H1 (cell line): ENCODE measurements at regions not wholly inside any gene's neighbourhood (a gene's known extent, or its start where the extent isn't known, plus 50 kb on each side); places are given as distances from the start of the nearest gene placed in this dataset.

ENCODE experiments used
- CTCF ChIA-PET: fragments of 300-600 bp; sonication (Branson Sonifier 250); formaldehyde crosslinking; loops from one replicate; lab custom pipeline; 2021; ENCODE audit not compliant: partially characterized antibody; lab: Charles Lee
- POLR2A ChIA-PET: fragments of 300-600 bp; sonication (Branson Sonifier 250); formaldehyde crosslinking; loops from one replicate; lab custom pipeline; 2021; ENCODE audit warnings: inconsistent platforms; ENCODE audit not compliant: partially characterized antibody; lab: Charles Lee
- DNase-seq, 2 experiments: peaks; one replicate each; pipeline versions ENCODE4 v3.0.0 to v3.0.0-alpha.2; 2010 to 2022; ENCODE audit warnings: low spot score in 2 of 2, low read depth in 1 of 2, mixed read lengths in 1 of 2
- FAIRE-seq: peaks from 2 replicates; lab custom pipeline; 2011; peaks lifted over from hg19 to GRCh38; lab: Jason Lieb, UNC
- H2AFZ ChIP-seq: 2 replicates; pipeline ENCODE4 v1.8.1; 2012; ENCODE audit warnings: low read length, inconsistent platforms
- H2AK5ac ChIP-seq: 2 replicates; pipeline ENCODE4 v1.6.1; 2013; ENCODE audit warnings: low read depth, low read length
- H2BK120ac ChIP-seq: replicated peaks from 2 replicates; pipeline ENCODE3; 2013; ENCODE audit warnings: low read depth, low read length, inconsistent platforms
- H2BK12ac ChIP-seq: 2 replicates; pipeline ENCODE4 v1.6.1; 2013; ENCODE audit warnings: low read depth, low read length
- H2BK15ac ChIP-seq: 2 replicates; pipeline ENCODE4 v1.6.1; 2013; ENCODE audit warnings: low read length
- H2BK20ac ChIP-seq: 2 replicates; pipeline ENCODE4 v1.6.1; 2013; ENCODE audit warnings: low read length
- H2BK5ac ChIP-seq: 2 replicates; pipeline ENCODE4 v1.6.1; 2013; ENCODE audit warnings: low read depth, low read length
- H3K14ac ChIP-seq: 2 replicates; pipeline ENCODE4 v1.6.1; 2013; ENCODE audit warnings: inconsistent platforms; ENCODE audit not compliant: insufficient read length
- H3K18ac ChIP-seq: 2 replicates; pipeline ENCODE4 v1.6.1; 2013; ENCODE audit warnings: low read length; ENCODE audit errors: extremely low read depth
- H3K23ac ChIP-seq: 2 replicates; pipeline ENCODE4 v1.6.1; 2013; ENCODE audit warnings: inconsistent platforms; ENCODE audit not compliant: insufficient read length
- H3K23me2 ChIP-seq: 2 replicates; pipeline ENCODE4 v1.6.1; 2013; ENCODE audit warnings: low read depth, low read length
- H3K27ac ChIP-seq: 2 replicates; pipeline ENCODE4 v1.6.1; 2011; ENCODE audit warnings: low read depth, low read length, inconsistent platforms
- H3K27me3 ChIP-seq, 4 experiments: replicated peaks in 1 of 4; 1 replicate in 1 of 4; 2 replicates in 3 of 4; pipeline versions ENCODE4 v1.6.1 to v1.8.1; 2011 to 2013; ENCODE audit warnings: low read length in 3 of 4, mild to moderate bottlenecking in 3 of 4, inconsistent platforms in 2 of 4, mixed read lengths in 2 of 4, moderate library complexity in 1 of 4; ENCODE audit not compliant: control insufficient read depth in 3 of 4, insufficient read depth in 3 of 4; ENCODE audit errors: extremely low read depth in 1 of 4
- H3K36me3 ChIP-seq, 4 experiments: 2 replicates each; pipeline versions ENCODE4 v1.6.1 to v1.8.1; 2011 to 2013; ENCODE audit warnings: mild to moderate bottlenecking in 4 of 4, low read length in 3 of 4, moderate library complexity in 2 of 4, control low read depth in 1 of 4, inconsistent platforms in 1 of 4; ENCODE audit not compliant: insufficient read depth in 4 of 4, control insufficient read depth in 2 of 4
- H3K4ac ChIP-seq: replicated peaks from 2 replicates; pipeline ENCODE3; 2013; ENCODE audit warnings: low read length, low read depth, mixed read lengths, inconsistent platforms; ENCODE audit not compliant: insufficient read length
- H3K4me1 ChIP-seq, 4 experiments: replicated peaks in 1 of 4; 1 replicate in 1 of 4; 2 replicates in 3 of 4; pipeline versions ENCODE4 v1.6.1 to v1.8.1; 2011 to 2013; ENCODE audit warnings: low read length in 3 of 4, inconsistent platforms in 2 of 4, mixed read lengths in 1 of 4; ENCODE audit not compliant: insufficient read depth in 4 of 4, control insufficient read depth in 3 of 4
- H3K4me2 ChIP-seq, 2 experiments: 2 replicates each; pipeline versions ENCODE4 v1.6.1 to v1.8.1; 2011 to 2013; ENCODE audit warnings: low read depth in 2 of 2, low read length in 2 of 2, control low read depth in 1 of 2, inconsistent platforms in 1 of 2, mild to moderate bottlenecking in 1 of 2; ENCODE audit not compliant: insufficient read depth in 1 of 2
- H3K4me3 ChIP-seq, 4 experiments: fragments of 200-600, 300-600 bp in 1 of 4; sonication (generic), shearing (Covaris generic), sonication (Bioruptor Twin) in 1 of 4; 2 replicates each; pipeline versions ENCODE4 v1.5.1 to v1.8.1; 2011 to 2016; ENCODE audit warnings: low read length in 4 of 4, low read depth in 3 of 4, control low read depth in 2 of 4, inconsistent platforms in 2 of 4, mild to moderate bottlenecking in 2 of 4, mixed read lengths in 1 of 4, moderate library complexity in 1 of 4; ENCODE audit not compliant: insufficient read depth in 2 of 4; ENCODE audit errors: extremely low read depth in 1 of 4
- H3K56ac ChIP-seq: replicated peaks from 2 replicates; pipeline ENCODE3; 2013; ENCODE audit warnings: low read depth, mild to moderate bottlenecking, mixed read lengths, low read length, inconsistent platforms; ENCODE audit not compliant: insufficient read length
- H3K79me1 ChIP-seq: 2 replicates; pipeline ENCODE4 v1.6.1; 2013; ENCODE audit warnings: low read depth, low read length, control low read depth
- H3K79me2 ChIP-seq, 2 experiments: 2 replicates each; pipeline versions ENCODE4 v1.6.1 to v1.8.1; 2012 to 2013; ENCODE audit warnings: low read length in 2 of 2, mild to moderate bottlenecking in 2 of 2, inconsistent platforms in 1 of 2; ENCODE audit not compliant: insufficient read depth in 2 of 2, control insufficient read depth in 1 of 2
- H3K9ac ChIP-seq, 4 experiments: replicated peaks in 1 of 4; 1 replicate in 1 of 4; 2 replicates in 3 of 4; pipeline versions ENCODE4 v1.6.1 to v1.8.1; 2011 to 2013; ENCODE audit warnings: low read depth in 3 of 4, low read length in 3 of 4, control low read depth in 2 of 4, mild to moderate bottlenecking in 2 of 4, moderate library complexity in 2 of 4, inconsistent platforms in 1 of 4; ENCODE audit errors: extremely low read depth in 1 of 4
- H3K9me3 ChIP-seq, 2 experiments: 2 replicates each; pipeline versions ENCODE4 v1.6.1 to v1.8.1; 2012 to 2013; ENCODE audit warnings: mild to moderate bottlenecking in 2 of 2, moderate library complexity in 2 of 2, control low read depth in 1 of 2, inconsistent platforms in 1 of 2, low read depth in 1 of 2, low read length in 1 of 2, mixed read lengths in 1 of 2; ENCODE audit not compliant: insufficient read depth in 2 of 2
- H4K20me1 ChIP-seq, 2 experiments: replicated peaks in 1 of 2; 2 replicates each; pipeline versions ENCODE3 to v1.8.1; 2011 to 2013; ENCODE audit warnings: inconsistent platforms in 2 of 2, low read length in 2 of 2, mild to moderate bottlenecking in 1 of 2; ENCODE audit not compliant: insufficient read depth in 2 of 2, control insufficient read depth in 1 of 2
- H4K5ac ChIP-seq: 2 replicates; pipeline ENCODE4 v1.6.1; 2013; ENCODE audit warnings: low read length, low read depth, mixed read lengths, inconsistent platforms; ENCODE audit not compliant: insufficient read length
- H4K8ac ChIP-seq: 2 replicates; pipeline ENCODE4 v1.8.0; 2013; ENCODE audit warnings: mild to moderate bottlenecking, moderate library complexity, low read length, inconsistent platforms; ENCODE audit not compliant: insufficient read depth; ENCODE audit errors: extremely low read depth
- H4K91ac ChIP-seq: replicated peaks from 2 replicates; pipeline ENCODE3; 2013; ENCODE audit warnings: low read length, mixed read lengths, inconsistent platforms; ENCODE audit not compliant: insufficient read length
- CBX5 ChIP-seq: fragments of 300-800, 300-1000 bp; sonication (generic); IDR thresholded peaks from 2 replicates; pipeline ENCODE4 v1.7.1; 2016; ENCODE audit warnings: antibody characterized with exemption, low read length, low read depth
- CHD2 ChIP-seq: IDR thresholded peaks from 2 replicates; pipeline ENCODE4 v1.6.1; 2012; ENCODE audit warnings: low read length, improper control_type of control experiment
- KDM5A ChIP-seq: fragments of 200-600 bp; IDR thresholded peaks from 2 replicates; pipeline ENCODE4 v1.7.1; 2012; ENCODE audit warnings: mild to moderate bottlenecking, low read length, inconsistent platforms, mixed read lengths
- POU5F1 ChIP-seq: IDR thresholded peaks from 2 replicates; pipeline ENCODE4 v1.6.1; 2011; ENCODE audit warnings: low read depth, mild to moderate bottlenecking, low read length, moderate library complexity
- RAD21 ChIP-seq, 2 experiments: IDR thresholded peaks in 1 of 2; conservative IDR thresholded peaks in 1 of 2; 2 replicates each; pipeline ENCODE4 v1.6.1; 2011; ENCODE audit warnings: low read depth in 2 of 2, low read length in 2 of 2, improper control_type of control experiment in 1 of 2, inconsistent platforms in 1 of 2, mild to moderate bottlenecking in 1 of 2, moderate library complexity in 1 of 2
- RXRA ChIP-seq: IDR thresholded peaks from 2 replicates; pipeline ENCODE4 v1.6.1; 2011; ENCODE audit warnings: low read depth, mild to moderate bottlenecking, low read length, moderate library complexity; ENCODE audit not compliant: insufficient read depth
- SRF ChIP-seq: IDR thresholded peaks from 2 replicates; pipeline ENCODE4 v1.6.1; 2011; ENCODE audit warnings: mild to moderate bottlenecking, low read depth, low read length, moderate library complexity
- SUZ12 ChIP-seq: fragments of 200-600 bp; sonication (generic); IDR thresholded peaks from 2 replicates; pipeline ENCODE4 v1.6.1; 2012; ENCODE audit warnings: mild to moderate bottlenecking, inconsistent platforms, low read length, moderate library complexity, mixed read lengths
- WGBS, 2 experiments: shearing (Covaris generic) in 1 of 2; methylation state at CpG; one replicate each; pipeline versions ENCODE4 v1.1.6 to v1.1.7; 2013 to 2015; ENCODE audit warnings: low lambda C conversion rate in 2 of 2, mixed read lengths in 2 of 2, inconsistent platforms in 1 of 2, low coverage in 1 of 2, missing lambda C conversion rate in 1 of 2; ENCODE audit not compliant: insufficient replicate concordance in 2 of 2, insufficient coverage in 1 of 2, insufficient read length in 1 of 2; ENCODE audit errors: extremely low coverage in 1 of 2, missing lambda C conversion rate in 1 of 2; 5-methylcytosine and 5-hydroxymethylcytosine counted together

DNA sequence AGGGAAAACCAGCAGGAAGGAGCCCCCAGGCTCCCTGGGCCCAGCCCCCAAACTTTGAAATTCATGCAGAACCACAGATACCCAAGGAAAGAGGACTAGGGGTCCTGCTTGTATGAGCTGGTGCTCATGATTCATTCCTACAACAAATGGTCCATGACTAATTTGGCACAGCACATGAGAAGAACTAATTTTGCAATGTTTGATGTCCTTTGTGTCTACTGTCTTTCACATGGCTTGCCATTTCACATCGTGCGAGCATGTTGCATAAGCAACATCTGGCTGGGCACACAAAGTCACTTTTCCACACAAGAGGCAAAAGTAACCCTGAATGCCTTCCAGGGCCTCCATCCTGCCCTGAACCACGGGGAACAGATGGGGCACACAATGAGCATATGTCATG, 149.6 kb upstream of the APCDD1 start:
- POLR2A ChIA-PET = no interaction called here

More for the DNA sequence above, 149.6 kb upstream of the APCDD1 start:
- no peaks in the 10 kb centered on the region for H4K20me1 ChIP-seq
- no peaks in the 10 kb centered on the region for H3K79me1 ChIP-seq
- H4K5ac ChIP-seq = no peak overlapping the region
- no peak overlapping the region for H3K4me3 ChIP-seq
- no peaks in the 10 kb centered on the region for H3K79me2 ChIP-seq
- CTCF ChIA-PET = no interaction called here
- H3K14ac ChIP-seq = no peak overlapping the region
- H3K4me1 ChIP-seq = no peaks in the 10 kb centered on the region
- H4K8ac ChIP-seq = no peak overlapping the region
- H2BK20ac ChIP-seq = no peak overlapping the region
- no peak overlapping the region for H2AK5ac ChIP-seq
- no peak overlapping the region for H3K9ac ChIP-seq
- H2BK15ac ChIP-seq = no peak overlapping the region
- no peak overlapping the region for H3K4me2 ChIP-seq
- H2BK5ac ChIP-seq = no peak overlapping the region
- no peak overlapping the region for H2BK12ac ChIP-seq
- no peak overlapping the region; the same call in 1 of the 2 replicates for H2AFZ ChIP-seq
- H3K27ac ChIP-seq = no peak overlapping the region
- no peak for TF ChIP-seq RXRA
- no peak for TF ChIP-seq KDM5A
- TF ChIP-seq SUZ12 = no peak
- no peak for TF ChIP-seq SRF
- no peak for TF ChIP-seq CHD2
- TF ChIP-seq RAD21 (IDR thresholded peaks at IDR 0.05 in 1 of 2, conservative IDR thresholded peaks at IDR 0.05 in 1 of 2; ENCODE audit: low read depth in 2 of 2, low read length in 2 of 2) = no peak
- TF ChIP-seq CBX5 = no peak
- TF ChIP-seq POU5F1 = no peak
- H3K23ac ChIP-seq = no peak overlapping the region
- no peak overlapping the region for H3K4ac ChIP-seq
- H3K56ac ChIP-seq = no peak overlapping the region
- no peak overlapping the region for H3K18ac ChIP-seq
- H3K9me3 ChIP-seq = no peaks in the 10 kb centered on the region
- no peak overlapping the region for H2BK120ac ChIP-seq
- no peak overlapping the region for H4K91ac ChIP-seq
- 94% methylated on average over 3 of the region's 3 CpGs; no CpG with 5 or more reads in 1 of the 2 experiments for WGBS, 2 experiments
- no peaks in the 10 kb centered on the region for H3K36me3 ChIP-seq
- FAIRE-seq (no peak), DNase-seq (no peak)
- H3K27me3 ChIP-seq = no peaks in the 10 kb centered on the region
- no peaks in the 10 kb centered on the region for H3K23me2 ChIP-seq
